Lung (tissue), 11 donors: ENCODE measurements at regions not wholly inside any gene's neighbourhood (a gene's known extent, or its start where the extent isn't known, plus 50 kb on each side); places are given as distances from the start of the nearest gene placed in this dataset.

Experiments
- ATAC-seq: fragments of 200-7000 bp; cut with Tn5 transposase; one replicate; pipeline ENCODE4 v1.9.1; 2020; ENCODE audit warnings: moderate number of reproducible peaks; ENCODE audit not compliant: insufficient read depth, low FRiP score
- DNase-seq, 3 donors: peaks; one replicate each; pipeline ENCODE4 v3.0.0-alpha.2; 2013 to 2017
- H3K27ac ChIP-seq, 2 donors: one replicate each; pipeline ENCODE4 v1.5.1; 2013; ENCODE audit warnings: mild to moderate bottlenecking in 2 of 2, moderate library complexity in 2 of 2, control low read depth in 1 of 2, inconsistent platforms in 1 of 2, low read depth in 1 of 2, low read length in 1 of 2
- H3K27me3 ChIP-seq, 3 donors: one replicate each; pipeline ENCODE4 v1.5.1; 2013; ENCODE audit warnings: low read length in 2 of 3; ENCODE audit not compliant: control insufficient read depth in 3 of 3, insufficient read depth in 3 of 3
- H3K36me3 ChIP-seq, 4 donors: one replicate each; pipeline ENCODE4 v1.5.1; 2013; ENCODE audit warnings: low read length in 4 of 4, mild to moderate bottlenecking in 1 of 4, moderate library complexity in 1 of 4; ENCODE audit not compliant: control insufficient read depth in 4 of 4, insufficient read depth in 4 of 4
- H3K4me1 ChIP-seq, 5 donors: one replicate each; pipeline ENCODE4 v1.5.1; 2013; ENCODE audit warnings: low read length in 5 of 5, mild to moderate bottlenecking in 2 of 5, moderate library complexity in 1 of 5; ENCODE audit not compliant: control insufficient read depth in 5 of 5, insufficient read depth in 5 of 5
- H3K4me3 ChIP-seq: one replicate; pipeline ENCODE4 v1.5.1; 2013; ENCODE audit warnings: mild to moderate bottlenecking, control low read depth, moderate library complexity
- H3K9ac ChIP-seq, 2 donors: one replicate each; pipeline ENCODE4 v1.5.1; 2013; ENCODE audit warnings: low read length in 2 of 2, control low read depth in 1 of 2; ENCODE audit not compliant: insufficient read depth in 1 of 2
- H3K9me3 ChIP-seq, 4 donors: one replicate each; pipeline ENCODE4 v1.5.1; 2013; ENCODE audit warnings: low read length in 3 of 4, mild to moderate bottlenecking in 1 of 4, moderate library complexity in 1 of 4; ENCODE audit not compliant: control insufficient read depth in 4 of 4, insufficient read depth in 3 of 4
- CTCF ChIP-seq: IDR thresholded peaks from 2 replicates; pipeline ENCODE4 v1.5.1; 2012; ENCODE audit warnings: mild to moderate bottlenecking; ENCODE audit errors: control extremely low read depth, extremely low read depth
- WGBS, 2 donors: extraction: QIAGEN DNeasy Blood & Tissue Kit; methylation state at CpG; one replicate each; pipeline ENCODE4 v1.1.7; 2013; 5-methylcytosine and 5-hydroxymethylcytosine counted together
- donor health status: control.
- donor health status: control.
- donor health status: Bipolar disorder and iron deficiency.
- donor health status: healthy.
- donor health status: DM: yes; HTN: yes; CAD: no.

GRCh38 chr4:123898946-123899666 lies 502.5 kb downstream of the SPRY1 start:
- Histone ChIP-seq H3K9ac (no peak overlapping the region), H3K36me3 (no peaks in the 10 kb centered on the region), H3K9me3 (peaks cover 0 to 3% (median 0%) of the 10 kb centered on the region in 4 donors), H3K4me3 (no peak overlapping the region), H3K27me3 (no peaks in the 10 kb centered on the region), H3K4me1 (peaks cover 0 to 20% (median 9%) of the 10 kb centered on the region in 5 donors), H3K27ac (no peak overlapping the region)
- WGBS, 2 donors = 94% methylated on average over 2 of the region's 2 CpGs
- no peak for ATAC-seq
- no peak for TF ChIP-seq CTCF
- no peak for DNase-seq

GRCh38 chr4:123904882-123905281 lies 508.3 kb downstream of the SPRY1 start:
- no peak for TF ChIP-seq CTCF
- no peak overlapping the region for H3K9ac ChIP-seq
- no peaks in the 10 kb centered on the region for H3K36me3 ChIP-seq
- H3K4me1 ChIP-seq = no peaks in the 10 kb centered on the region
- no peaks in the 10 kb centered on the region for H3K27me3 ChIP-seq
- ATAC-seq = no peak
- no peak overlapping the region for H3K4me3 ChIP-seq
- 88 to 89% methylated on average over 1 of the region's 1 CpG for WGBS, 2 donors
- no peak for DNase-seq
- H3K27ac ChIP-seq = no peak overlapping the region
- peaks cover 0 to 6% (median 1%) of the 10 kb centered on the region in 4 donors for H3K9me3 ChIP-seq

DNA sequence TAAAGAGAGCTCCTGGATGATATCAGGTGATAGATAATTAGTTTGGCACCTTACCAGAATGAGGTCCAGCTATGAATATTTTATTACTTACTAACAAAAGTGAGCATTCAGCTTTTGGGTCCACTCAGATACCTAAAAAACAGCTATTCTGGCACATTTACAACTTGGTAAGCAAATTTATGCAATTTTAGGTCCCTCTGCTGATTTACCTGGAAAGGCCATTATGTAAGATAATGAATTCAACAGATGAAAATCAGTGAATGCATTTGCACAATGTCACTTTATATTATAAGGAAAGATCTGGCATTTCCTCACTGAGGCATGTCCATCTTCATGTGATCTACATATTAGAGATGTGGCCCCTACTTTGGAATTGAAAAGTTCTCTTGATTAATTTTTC lies 517.0 kb downstream of the SPRY1 start:
- peaks cover 0 to 3% (median 0%) of the 10 kb centered on the region in 5 donors for H3K4me1 ChIP-seq
- H3K36me3 ChIP-seq = no peaks in the 10 kb centered on the region
- DNase-seq (no peak), ATAC-seq (no peak)
- no peak overlapping the region for H3K27ac ChIP-seq
- no peaks in the 10 kb centered on the region for H3K27me3 ChIP-seq
- no peak overlapping the region for H3K4me3 ChIP-seq
- no peak overlapping the region for H3K9ac ChIP-seq
- peaks cover 0 to 2% (median 0%) of the 10 kb centered on the region in 4 donors for H3K9me3 ChIP-seq
- no peak for TF ChIP-seq CTCF

- no peak for TF ChIP-seq CTCF
- H3K36me3 ChIP-seq = no peaks in the 10 kb centered on the region
- no peak overlapping the region for H3K9ac ChIP-seq
- H3K4me3 ChIP-seq = no peak overlapping the region
- 81 to 86% methylated on average over 2 of the region's 2 CpGs for WGBS, 2 donors
- no peaks in the 10 kb centered on the region for H3K9me3 ChIP-seq
- no peaks in the 10 kb centered on the region for H3K27me3 ChIP-seq
- H3K4me1 ChIP-seq = peaks cover 0 to 3% (median 0%) of the 10 kb centered on the region in 5 donors
- H3K27ac ChIP-seq = no peak overlapping the region
- ATAC-seq (no peak), DNase-seq (peak; percentile 24 to 85 (median 66))
Measured at GRCh38 chr4:123916821-123917220, 520.2 kb downstream of the SPRY1 start.
